ENCODE measurements at regions not wholly inside any gene's neighbourhood (a gene's known extent, or its start where the extent isn't known, plus 50 kb on each side); places are given as distances from the start of the nearest gene placed in this dataset.

DNA sequence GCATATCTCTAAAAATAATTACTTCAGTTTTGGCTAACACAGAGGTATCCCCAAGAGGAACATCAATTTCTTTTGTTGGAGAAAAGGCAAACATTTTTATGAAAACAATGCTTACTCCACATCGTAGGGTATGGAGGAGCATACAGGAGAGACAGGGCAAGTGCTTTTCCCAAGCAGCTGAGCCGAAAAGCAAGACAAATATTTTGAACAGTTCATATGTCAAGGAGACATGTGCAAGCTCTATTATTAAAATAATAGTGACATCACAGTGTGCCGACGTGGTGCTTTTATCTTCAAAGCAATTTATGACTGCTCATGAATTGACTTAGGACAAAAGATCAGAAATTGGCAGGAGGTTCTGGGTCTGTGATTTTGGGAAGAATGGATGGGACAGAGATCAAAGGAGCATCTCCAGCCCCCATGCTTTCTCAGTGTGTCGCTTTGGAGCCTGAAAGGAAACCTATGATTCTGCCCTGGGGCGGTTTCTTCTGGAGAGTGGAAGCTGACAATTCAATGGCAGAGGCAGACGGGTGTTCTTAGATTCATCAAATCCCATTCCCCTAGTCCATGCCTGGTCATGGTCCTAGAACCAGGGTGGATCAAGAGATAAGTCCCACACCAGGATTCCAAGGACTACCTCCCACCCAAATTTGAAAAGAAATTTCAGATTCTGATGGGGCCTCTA, 97.1 kb downstream of the JCAD start:
- no peak for DNase-seq (ENCODE audit: low spot score)

DNA sequence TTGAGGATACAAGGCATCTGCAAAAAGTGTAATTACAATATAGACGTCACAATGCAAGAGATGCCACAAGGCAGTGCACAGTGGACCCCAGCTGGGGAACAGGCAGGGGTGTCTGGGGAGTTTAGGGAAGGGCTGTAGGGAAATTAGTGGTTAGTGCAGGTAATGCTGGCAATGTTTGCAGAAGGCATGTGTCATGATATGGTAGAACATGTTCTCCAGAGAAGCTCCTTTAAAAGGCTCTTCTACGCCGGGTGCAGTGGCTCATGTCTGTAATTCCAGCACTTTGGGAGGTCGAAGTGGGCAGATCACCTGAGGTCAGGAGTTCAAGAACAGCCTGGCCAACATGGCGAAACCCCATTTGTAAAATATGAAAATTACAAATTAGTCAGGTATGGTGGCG, 98.0 kb downstream of the JCAD start:
- no peak for DNase-seq (ENCODE audit: low spot score)

DNA sequence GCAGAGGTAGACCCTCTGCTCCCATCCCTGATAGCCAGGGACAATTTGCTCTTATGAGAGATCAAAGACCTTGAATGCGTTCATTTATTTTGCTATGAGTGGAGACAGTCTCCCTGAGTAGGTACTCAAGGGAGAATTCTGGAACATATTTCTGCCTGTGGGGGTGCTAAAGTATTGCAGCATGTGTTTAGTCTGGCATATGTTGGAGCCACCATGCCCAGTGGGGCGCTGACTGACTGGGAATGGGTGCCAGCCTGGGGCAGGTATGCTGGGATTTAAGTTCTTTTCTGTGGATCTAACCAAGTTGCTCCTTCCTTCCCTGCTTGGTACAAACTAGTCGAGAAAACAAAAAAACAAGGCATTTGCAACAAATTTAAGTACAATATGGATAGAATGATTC, 99.1 kb downstream of the JCAD start:
- DNase-seq (ENCODE audit: low spot score) = no peak

DNA sequence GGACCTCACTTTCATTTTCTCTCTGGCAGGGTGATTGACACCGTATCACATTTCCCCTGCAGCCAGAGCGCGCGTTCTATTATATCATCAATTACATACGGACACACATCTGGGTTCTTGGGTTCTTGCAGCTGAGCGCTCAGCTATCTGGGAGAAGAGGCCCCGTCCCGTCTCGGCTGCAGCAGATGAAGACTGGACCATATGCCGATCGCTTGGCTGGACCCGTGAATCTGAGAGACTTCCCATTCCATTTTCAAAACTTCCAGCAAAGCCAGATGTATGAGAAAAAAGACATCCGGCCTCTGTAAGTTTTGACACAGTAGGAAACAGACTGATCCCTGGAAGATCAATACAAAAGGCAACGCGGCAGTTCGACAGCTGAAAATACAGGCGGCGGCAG, 99.8 kb downstream of the JCAD start:
- no peak for DNase-seq (ENCODE audit: low spot score)

DNA sequence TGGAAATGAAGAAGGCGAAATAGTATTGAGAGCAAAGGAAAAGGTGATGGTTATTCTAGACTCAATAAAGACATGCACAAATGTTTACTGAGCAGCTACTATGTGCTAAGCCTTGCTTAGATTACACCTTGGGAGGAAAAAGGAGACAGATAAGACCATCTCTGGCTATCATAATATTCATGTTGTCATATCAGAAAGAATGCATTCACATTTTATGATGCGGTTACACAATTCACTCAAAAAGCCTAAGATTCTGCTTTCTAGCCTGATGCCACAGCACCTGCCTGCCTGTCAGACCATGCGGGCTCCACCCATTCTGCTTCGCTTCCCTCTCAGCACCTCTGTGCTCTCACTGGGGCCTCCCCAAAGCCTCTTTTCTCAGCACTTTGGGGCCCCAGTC, 100.9 kb downstream of the JCAD start:
- DNase-seq (ENCODE audit: low spot score) = no peak

DNA sequence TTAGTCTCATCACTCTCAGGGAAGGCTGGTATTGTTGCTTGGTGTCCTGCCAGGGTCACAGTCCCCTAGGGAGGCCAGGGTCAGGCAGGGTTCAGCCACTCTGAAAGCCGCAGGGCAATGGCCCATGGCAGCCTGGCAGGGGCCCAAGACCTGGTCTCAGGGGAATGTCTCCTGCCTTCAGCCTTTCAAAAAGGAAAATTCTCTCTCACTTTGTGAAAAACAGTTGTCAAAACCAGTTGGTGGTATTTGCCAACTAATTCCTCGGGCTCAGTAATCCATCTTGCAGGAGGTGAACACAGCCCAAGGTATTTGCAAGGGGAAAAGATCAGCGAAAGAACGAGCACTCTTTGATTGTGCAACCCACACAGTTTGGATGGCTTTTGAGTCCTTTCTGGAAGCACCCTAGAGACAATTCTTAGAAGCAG, 101.5 kb downstream of the JCAD start:
- DNase-seq (ENCODE audit: low spot score) = peak; percentile 53

DNA sequence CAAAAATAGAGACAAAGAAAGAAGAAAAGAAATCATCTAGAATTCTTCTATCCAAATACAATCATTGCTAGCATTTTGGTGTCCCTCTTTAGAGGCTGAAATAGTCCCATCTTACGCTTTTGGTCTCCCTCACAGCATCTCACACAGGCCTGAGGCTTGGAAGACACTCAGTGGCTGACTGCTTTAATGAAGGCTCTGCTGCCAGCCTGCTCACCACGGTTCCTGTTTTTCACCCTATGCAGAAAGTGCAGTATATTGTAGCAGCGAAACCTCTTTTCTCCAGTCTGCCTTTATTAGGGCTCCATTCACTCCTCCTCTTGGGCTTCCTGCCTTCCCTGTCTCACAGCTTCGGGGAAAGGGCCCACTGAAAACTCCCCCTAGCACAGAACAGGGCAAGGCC, 102.2 kb downstream of the JCAD start:
- DNase-seq (ENCODE audit: low spot score) = no peak

DNA sequence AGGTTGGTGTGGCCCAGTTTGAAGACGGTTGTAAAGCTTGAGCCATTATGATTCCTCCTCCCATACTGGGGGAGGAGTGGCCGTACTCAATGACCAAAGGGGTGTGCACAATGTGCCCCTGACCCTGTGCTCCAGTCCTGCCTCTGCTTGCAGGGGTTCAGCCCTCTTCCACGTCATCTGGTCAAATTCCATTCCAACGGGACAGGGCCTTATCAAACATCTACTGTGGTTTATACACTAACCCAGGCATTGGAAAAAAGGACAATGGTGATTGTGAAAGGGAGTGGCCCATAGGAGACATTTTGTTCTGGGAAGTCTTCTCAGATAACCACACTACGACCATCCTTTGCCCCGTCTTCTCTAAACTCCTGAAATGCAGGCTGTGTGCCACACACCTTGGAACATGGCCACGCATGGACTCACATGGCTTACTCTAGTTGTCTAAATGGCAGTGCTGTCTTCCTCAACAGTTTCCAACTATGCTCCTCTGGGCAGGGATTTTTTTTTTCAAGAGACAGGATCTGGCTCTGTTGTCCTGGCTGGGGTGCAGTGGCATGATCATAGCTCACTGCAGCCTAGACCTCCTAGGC, 103.0 kb downstream of the JCAD start:
- no peak for DNase-seq (ENCODE audit: low spot score)

DNA sequence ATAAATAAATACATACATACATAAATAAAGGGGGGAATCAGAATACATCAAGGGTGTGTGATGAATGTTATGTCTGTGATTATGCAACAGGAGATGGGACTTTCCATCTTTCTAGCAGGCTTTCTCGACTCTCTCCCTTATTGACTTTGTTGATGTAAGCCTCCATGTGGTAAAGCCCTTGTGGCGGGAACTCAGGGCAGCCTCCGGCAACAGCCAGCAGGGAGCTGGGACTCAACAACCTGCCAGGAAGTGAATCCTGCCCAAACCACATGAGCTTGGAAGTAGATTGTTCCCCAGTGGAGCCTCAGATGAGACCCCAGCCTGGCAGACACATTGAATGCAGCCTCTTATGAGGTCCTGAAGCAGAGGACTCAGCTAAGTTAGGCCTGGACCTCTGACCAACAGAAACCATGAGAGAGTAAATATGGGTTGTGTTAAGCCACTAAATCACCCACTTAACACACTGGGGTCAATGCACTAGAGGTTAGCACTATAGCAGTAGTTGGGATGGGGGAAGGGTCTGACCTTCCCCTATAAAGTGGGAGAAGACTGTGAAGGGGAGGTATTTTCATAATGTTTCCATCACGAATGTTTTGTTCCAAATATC, 104.0 kb downstream of the JCAD start:
- DNase-seq (ENCODE audit: low spot score) = peak; percentile 37

DNA sequence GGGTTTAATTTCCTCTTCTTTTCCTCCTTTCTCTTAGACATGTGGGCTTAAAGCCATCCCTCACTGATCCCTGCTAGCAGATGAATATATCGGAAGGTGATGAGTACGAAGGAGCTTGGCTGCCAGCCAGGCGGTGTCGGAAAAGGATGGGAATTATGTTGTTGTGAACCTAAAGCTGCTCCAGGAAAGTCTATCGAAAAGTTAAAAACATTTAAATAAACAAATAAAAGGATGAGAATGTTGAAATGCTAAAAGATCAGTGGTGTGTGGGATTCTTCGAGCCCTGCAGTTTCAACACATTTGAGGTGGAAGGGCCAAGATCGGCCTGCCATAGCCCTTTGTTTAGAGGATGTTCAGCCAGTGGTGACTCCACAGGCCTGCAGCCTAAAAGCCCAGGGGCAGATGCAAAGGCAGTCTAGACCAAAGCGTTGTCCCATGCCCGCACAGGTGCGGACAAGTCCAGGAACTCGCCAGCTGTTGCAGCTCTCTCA, 107.9 kb downstream of the JCAD start:
- no peak for DNase-seq (ENCODE audit: low spot score)

DNA sequence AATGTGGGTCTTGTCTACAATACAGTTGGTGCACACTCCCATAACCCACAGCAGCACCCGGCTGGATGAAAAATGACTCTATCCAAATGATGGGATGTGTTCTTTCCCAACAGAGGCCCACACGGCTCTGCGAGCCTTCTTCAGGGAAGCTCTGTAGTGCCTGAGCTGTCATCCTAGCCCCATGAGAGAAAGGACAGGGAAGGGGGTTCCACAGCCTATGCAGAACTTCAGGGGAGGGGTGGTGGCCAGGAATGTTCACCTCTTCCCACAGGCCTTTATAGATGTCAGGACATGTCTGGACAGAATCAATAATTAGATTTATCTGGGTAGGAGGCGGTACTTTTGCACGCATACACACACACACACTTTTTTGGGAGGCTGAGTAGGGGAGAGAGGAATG, 109.0 kb downstream of the JCAD start:
- DNase-seq (ENCODE audit: low spot score) = no peak

DNA sequence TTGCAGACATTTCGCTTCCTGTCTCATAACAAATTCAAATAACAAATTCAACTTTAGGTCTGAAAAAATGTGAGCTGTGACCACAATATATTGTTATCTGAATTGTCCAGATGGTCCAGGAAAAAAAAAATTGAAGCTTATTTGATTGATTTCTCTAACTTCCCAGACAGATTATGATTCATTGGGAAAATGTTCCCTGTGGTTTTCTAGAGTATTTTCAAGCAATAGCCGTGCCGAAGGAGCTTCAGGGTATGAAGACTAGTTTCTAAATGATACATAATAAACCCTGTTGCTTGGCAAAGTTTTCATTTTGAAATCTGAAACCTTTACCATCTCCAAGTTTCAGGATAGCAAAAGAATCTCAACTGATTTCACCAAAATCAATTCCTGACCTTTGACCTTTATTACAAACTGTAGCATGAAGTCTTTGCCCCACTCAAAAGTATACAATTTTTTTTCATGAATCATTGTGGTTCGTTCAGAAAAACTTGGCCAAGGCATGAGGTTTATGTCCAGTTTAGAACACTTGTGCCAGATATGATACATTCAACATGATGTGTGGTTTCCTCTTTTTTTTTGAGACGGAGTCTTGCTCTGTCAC, 109.9 kb downstream of the JCAD start:
- no peak for DNase-seq (ENCODE audit: low spot score)

DNA sequence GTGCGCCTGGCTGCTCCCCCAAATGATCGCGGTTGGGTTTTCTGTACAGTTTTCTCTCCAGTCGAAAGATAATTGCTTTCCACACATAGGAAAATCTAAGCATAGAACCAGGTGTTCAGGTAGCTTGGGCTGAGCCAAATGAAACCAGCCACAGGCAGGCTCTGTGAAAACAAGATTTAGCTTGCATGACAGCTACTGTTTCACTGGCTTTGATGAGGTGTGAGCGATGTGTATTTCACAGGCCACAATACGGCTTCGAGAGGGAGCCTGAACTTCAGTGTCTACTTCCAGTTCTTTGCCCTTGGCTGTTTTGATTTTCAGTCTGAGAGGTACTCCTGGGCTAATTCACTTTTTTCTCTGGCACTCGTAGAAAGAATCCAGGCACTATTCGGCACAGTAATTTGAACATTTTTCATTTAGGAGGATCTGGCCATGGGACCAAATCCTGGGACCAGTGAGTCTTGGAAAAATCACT, 110.5 kb downstream of the JCAD start:
- no peak for DNase-seq (ENCODE audit: low spot score)

DNA sequence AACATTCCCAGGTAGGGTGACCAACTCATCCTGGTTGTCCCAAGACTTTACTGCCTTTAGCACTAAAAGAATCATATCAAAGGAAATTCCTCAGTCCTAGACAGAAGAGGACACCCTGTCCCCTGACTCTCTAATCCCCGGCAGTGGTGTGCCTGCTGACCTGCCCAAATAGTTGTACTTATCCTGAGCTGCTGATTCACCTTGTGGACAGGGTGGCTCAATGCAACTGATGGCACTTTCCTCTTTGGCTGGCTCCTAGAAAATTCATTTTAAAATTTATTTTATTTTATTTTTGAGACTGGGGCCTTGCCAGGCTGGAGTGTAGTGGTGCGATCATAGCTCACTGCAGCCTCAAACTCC, 111.7 kb downstream of the JCAD start:
- DNase-seq (ENCODE audit: low spot score) = peak; percentile 31

DNA sequence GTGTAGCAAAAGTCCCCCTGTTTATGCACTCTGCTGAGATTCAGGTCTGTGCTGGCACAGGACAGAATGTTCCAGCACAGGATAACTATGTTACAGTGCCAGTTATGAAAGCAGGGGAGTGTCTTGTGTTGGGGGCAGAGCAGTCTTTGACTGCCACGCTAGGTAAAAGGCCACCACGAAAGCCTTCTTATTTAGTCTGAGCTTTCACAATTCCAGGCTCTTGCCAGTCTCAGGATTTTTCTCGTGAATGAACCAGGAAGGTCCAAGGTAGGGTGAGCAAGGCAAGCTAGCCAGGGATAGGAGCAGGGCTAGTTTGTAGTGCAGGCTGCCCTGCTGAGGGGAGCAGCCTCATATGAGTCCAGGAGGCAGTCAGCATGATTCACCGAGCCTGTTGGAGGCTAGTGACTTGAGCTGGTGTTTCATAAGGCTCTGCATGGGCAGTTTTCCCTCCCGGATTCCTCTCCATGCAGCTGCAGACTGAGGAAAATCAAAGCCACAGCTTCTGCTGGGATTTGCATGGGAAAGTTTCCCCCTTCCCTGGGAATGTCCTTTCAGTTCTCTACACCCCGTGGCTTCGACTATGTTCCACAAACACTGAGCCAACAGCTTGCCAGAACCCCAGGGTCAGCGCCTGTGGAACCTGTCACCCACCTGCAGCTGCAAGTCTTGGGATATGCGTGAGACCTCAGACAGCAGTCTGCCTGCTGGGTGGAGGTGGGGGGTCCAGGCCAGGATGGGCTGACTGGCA, 112.3 kb downstream of the JCAD start:
- peak; percentile 34 for DNase-seq (ENCODE audit: low spot score)

DNA sequence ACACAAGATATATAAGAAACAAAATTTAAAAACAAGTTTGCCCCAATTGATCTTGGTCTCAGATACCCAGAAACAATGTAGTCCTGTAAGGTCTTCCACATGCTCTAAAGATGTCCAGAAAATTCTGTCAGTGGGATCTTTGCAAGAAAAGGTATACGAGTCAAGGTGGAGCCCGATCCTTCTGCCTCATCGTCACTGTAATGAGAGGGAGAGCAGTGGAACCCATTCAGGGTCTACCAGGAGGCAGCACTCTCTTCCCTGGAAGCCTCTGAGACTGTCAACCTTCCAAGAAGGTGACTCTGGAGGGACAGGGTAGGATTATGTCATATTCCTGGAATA, 112.8 kb downstream of the JCAD start:
- DNase-seq (ENCODE audit: low spot score) = no peak

DNA sequence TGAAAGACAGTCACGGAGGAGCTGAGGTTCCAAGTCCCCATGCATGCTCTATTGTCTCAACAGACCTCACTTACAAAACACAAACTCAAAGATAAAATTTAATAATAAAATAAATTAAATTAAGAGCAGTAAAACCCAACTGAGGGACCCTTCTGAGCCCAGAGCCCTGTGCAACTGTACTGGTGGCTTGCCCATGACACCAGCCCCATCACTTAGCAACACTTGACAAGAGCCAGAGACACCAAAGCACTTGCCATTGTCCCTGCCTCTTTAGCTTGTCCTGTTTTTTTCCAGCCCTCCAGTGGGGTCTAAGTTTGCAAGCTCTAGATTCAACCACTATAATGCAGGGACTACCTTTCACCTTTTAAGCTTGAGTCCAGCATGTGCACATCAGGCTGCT, 117.9 kb downstream of the JCAD start:
- DNase-seq (ENCODE audit: low spot score) = no peak

DNA sequence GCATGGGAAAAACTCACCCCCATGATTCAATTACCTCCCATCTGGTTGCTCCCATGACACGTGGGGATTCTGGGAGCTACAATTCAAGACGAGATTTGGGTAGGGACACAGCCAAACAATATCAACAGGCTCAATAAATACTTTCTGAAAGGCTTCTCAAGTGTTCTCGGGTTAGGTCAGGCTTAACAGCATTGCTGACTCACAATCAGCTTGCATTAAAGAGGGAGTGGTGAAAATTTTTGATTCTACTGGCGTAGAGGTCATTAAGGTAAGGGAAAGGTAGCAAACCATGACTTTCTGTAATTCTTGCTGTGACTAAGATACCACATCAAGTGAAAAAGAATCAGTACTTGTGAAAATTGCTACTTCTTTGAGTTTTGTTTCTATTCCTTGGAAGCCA, 126.4 kb downstream of the JCAD start:
- DNase-seq (ENCODE audit: low spot score) = no peak

DNA sequence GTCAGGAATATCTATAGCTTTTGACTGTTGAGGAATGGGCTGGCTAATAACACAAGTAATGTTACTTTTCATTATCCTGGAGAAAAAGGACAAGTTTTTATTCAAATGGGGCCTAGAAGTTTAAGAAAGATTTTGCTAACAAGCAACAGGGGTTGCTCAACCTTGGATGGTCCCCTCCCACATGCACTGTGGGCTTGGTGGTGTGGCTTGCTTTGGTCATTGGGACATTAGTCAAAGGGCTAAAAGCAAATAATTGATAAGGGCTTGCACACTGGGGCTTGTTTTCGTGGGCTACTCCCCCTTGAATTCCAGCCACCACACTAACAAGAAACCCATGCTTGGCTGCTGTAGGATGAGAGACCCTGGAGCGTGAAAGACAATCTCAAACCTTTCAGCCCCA, 127.6 kb downstream of the JCAD start:
- DNase-seq (ENCODE audit: low spot score) = no peak

DNA sequence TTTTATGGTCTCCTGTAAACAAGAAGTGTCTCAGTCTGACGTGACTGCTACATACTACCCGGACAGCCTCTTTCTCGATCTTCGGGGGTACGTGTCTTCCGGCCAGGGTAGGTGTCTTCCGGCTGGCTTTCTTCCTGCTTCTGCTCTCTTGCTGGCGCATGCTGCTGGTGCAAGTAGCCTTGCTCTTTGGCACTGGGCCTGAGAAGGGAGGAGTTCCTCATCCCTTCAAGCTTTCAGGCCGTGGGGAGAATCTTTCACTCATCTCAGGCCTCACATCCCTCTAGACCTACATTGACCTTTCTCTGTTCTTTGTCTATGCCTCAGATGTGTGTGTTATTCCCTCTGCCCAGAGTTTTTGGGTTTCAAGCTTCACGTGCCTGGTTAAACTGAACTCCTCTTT, 130.4 kb downstream of the JCAD start:
- DNase-seq (ENCODE audit: low spot score) = no peak

DNA sequence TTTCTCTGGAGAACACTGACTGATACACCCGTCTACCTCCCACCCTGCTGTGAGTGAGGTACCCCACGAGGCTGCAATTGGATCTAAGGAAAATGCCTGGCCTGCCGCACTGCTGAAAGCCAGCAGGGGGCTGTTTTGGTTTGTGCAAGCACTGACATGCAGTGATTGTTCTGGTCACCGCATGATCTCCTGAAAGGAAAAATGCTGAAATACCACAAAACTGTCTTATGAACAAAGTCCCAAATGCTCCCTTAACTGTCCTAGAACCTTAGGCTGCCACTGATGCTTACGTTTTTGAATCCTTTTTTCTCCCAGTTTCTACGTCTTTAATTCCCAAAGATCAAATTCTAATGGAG, 132.7 kb downstream of the JCAD start:
- DNase-seq (ENCODE audit: low spot score) = peak; percentile 29

DNA sequence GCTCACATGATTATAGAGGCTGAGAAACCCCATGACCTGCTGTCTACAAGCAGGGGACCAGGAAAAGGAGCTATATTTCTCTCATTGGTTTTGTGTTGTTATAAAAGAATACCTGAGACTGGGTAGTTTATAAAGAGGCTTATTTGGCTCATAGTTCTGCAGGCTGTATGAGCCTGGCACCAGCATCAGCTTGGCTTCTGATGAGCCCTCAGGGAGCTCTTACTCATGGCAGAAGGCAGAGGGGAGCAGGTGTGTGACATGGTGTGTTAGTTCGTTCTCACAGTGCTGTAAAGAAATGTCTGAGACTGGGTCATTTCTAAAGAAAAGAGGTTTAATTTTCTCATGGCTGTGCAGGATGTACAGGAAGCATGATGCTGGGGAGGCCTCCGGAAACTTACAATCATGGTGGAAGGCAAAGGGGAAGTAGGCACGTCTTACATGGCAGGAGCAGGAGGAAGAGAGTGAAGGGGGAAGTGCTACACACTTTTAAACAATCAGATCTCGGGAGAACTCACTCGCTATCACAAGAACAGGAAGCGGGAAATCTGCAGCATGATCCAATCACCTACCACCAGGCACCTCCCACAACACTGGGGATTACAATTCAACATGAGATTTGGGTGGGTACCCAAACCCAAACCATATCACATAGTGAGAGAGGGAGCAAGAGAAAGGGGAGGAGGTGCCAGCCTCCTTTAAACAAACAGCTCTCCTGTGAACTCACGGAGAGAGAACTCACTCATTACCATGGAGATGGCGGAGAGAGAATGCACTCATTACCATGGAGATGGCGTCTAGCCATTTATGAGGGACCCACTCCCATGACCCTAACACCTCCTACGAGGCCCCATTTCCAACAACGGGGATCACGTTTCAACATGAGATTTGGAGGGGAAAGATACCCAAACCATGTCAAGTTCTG, 133.4 kb downstream of the JCAD start:
- no peak for DNase-seq (ENCODE audit: low spot score)

All from iPS-NIHi11 (cell line).